SH-SY5Y (cell line): ENCODE measurements at regions not wholly inside any gene's neighbourhood (a gene's known extent, or its start where the extent isn't known, plus 50 kb on each side); places are given as distances from the start of the nearest gene placed in this dataset.

Source experiments
- GATA2 ChIP-seq: IDR thresholded peaks from 2 replicates; pipeline ENCODE4 v1.6.1; 2011; ENCODE audit warnings: mild to moderate bottlenecking, low read depth, low read length
- GATA3 ChIP-seq: IDR thresholded peaks from 2 replicates; pipeline ENCODE4 v1.6.1; 2011; ENCODE audit warnings: low read depth, mild to moderate bottlenecking, low read length, moderate library complexity

DNA sequence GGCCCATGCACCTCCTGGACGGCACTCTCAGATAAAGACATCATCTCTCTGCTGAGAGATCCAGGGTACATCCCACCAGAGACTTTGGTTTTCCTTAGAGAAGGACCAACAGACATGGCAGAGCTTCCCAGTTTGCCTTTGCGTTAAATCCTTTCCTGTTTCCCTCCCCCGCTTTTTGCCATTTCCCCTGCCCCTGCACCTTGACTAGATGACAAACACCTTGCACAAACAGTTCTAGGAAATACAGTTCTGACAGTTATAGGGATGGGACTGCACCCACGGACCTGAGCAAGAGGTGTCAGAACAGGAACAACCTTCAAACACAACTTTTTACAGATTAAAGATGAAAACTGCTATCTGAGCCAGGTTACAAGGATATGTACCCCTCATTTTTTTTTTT, 288.9 kb downstream of the MSX2 start:
- TF ChIP-seq GATA3: no peak
- no peak for TF ChIP-seq GATA2
